ENCODE measurements at regions not wholly inside any gene's neighbourhood (a gene's known extent, or its start where the extent isn't known, plus 50 kb on each side); places are given as distances from the start of the nearest gene placed in this dataset.

DNA sequence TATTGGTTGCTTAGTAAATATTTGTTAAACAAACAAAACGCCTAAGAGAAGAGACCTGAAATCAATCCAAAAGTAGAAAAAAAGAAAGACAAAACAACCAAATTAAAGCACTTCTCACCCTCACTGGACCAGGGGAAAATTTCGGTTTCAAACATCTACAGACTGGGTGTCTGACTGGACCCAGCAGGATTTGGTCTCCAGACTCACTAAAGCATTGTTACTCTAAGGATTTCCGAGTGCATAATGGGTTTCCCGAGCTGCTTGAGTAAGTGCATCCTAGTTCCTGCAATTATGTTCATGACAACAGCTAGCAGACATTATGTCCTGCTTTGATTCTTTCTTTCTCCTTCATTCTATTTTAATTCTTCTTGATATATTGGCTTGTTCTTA, 51.8 kb upstream of the FAM3C start:
- in situ Hi-C loops (cut with MboI; ENCODE audit: low pct_ligation_motif_present in 1 of 4, low pct_unique_long_range_greater_than_20kb in 1 of 4, low sequenced_read_pairs in 3 of 4): no loop called here
- Histone ChIP-seq H3K4me3 (no peak overlapping the region), H3K27ac (peak overlapping the region in 1 of 4 donors; percentile 22), H3K36me3 (no peaks in the 10 kb centered on the region), H3K27me3 (no peaks in the 10 kb centered on the region), H3K4me1 (peaks cover 0 to 14% (median 0%) of the 10 kb centered on the region in 4 donors), H3K9me3 (no peaks in the 10 kb centered on the region)
- WGBS, 2 donors (ENCODE audit: low coverage in 1 of 2): 49 to 55% methylated on average over 4 of the region's 4 CpGs
- DNase-seq: no peak
- TF ChIP-seq, protein P1, sequence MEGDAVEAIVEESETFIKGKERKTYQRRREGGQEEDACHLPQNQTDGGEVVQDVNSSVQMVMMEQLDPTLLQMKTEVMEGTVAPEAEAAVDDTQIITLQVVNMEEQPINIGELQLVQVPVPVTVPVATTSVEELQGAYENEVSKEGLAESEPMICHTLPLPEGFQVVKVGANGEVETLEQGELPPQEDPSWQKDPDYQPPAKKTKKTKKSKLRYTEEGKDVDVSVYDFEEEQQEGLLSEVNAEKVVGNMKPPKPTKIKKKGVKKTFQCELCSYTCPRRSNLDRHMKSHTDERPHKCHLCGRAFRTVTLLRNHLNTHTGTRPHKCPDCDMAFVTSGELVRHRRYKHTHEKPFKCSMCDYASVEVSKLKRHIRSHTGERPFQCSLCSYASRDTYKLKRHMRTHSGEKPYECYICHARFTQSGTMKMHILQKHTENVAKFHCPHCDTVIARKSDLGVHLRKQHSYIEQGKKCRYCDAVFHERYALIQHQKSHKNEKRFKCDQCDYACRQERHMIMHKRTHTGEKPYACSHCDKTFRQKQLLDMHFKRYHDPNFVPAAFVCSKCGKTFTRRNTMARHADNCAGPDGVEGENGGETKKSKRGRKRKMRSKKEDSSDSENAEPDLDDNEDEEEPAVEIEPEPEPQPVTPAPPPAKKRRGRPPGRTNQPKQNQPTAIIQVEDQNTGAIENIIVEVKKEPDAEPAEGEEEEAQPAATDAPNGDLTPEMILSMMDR (IDR thresholded peaks at IDR 0.05): no peak
- TF ChIP-seq EP300 (IDR thresholded peaks at IDR 0.05; ENCODE audit: low read depth) (no peak), POLR2A (IDR thresholded peaks at IDR 0.05) (no peak), POLR2AphosphoS5 (IDR thresholded peaks at IDR 0.05) (no peak)
- intact Hi-C loops (cut with DNase I; ENCODE audit: low total_unique reads): no loop called here

DNA sequence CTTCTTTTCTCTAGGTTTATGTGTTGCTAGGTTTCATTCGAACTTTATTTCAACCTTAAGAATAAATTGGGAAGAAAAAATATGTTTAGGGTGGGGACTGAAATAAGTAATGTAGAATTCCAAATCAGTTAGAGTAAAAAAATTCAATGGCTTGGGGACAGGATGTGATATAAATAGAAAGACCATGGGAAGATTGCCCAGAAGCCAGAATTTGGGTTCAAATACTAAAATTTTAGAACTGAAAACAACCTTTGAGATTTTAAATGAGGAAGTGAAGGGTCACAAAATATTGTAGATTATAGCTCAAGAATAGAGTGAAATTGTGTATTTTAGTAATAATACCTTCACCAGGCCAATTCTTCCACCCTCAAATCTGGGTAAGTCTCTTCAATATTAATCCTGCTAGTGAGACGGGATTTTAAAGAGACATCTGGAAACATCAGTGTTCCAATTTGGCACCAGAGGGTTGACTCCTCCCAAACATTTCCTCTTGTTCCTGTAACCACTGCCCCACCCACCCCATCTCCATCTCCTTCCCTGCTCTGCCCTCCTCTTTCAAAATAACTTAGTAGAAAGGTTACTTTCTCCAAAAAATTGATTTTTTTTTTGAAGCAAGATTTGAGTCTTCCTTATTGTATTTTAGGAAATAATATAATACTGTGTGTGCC, 51.3 kb upstream of the FAM3C start:
- Histone ChIP-seq H3K27ac (no peak overlapping the region), H3K36me3 (no peaks in the 10 kb centered on the region), H3K4me3 (no peak overlapping the region), H3K9me3 (no peaks in the 10 kb centered on the region), H3K27me3 (no peaks in the 10 kb centered on the region), H3K4me1 (peaks cover 0 to 14% (median 0%) of the 10 kb centered on the region in 4 donors)
- in situ Hi-C loops (cut with MboI; ENCODE audit: low pct_ligation_motif_present in 1 of 4, low pct_unique_long_range_greater_than_20kb in 1 of 4, low sequenced_read_pairs in 3 of 4) (no loop called here), intact Hi-C loops (cut with DNase I; ENCODE audit: low total_unique reads) (no loop called here)
- WGBS, 2 donors (ENCODE audit: low coverage in 1 of 2): 59% methylated on average over 2 of the region's 2 CpGs
- DNase-seq: no peak
- no peak for TF ChIP-seq POLR2A (IDR thresholded peaks at IDR 0.05)
- TF ChIP-seq, protein P1 (IDR thresholded peaks at IDR 0.05): no peak
- no peak for TF ChIP-seq POLR2AphosphoS5 (IDR thresholded peaks at IDR 0.05)
- no peak for TF ChIP-seq EP300 (IDR thresholded peaks at IDR 0.05; ENCODE audit: low read depth)

DNA sequence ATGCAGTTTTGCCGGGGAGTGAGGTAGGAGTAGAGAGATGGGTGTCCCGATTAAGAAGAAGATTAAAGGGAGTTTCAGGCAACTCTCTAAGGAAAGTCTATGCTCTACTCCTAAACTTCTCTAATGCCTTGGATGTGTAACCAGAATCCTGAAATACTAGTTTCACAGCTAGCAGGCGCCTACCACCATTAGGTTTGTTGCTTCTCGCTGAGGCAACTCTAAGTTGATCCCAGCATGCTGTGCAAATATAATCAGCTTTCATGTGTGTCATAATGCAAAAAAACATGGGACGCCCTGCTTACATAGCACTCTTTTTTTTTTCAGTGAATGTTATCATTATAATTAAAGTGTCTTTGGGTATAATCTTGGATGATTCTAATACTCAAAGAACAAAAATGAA, 50.4 kb upstream of the FAM3C start:
- H3K36me3 ChIP-seq: no peaks in the 10 kb centered on the region
- no peaks in the 10 kb centered on the region for H3K9me3 ChIP-seq
- no peaks in the 10 kb centered on the region for H3K27me3 ChIP-seq
- H3K27ac ChIP-seq: no peak overlapping the region
- WGBS, 2 donors (ENCODE audit: low coverage in 1 of 2): 60 to 67% methylated on average over 4 to 5 of the region's 5 CpGs
- intact Hi-C loops (cut with DNase I; ENCODE audit: low total_unique reads): no loop called here
- TF ChIP-seq EP300 (IDR thresholded peaks at IDR 0.05; ENCODE audit: low read depth): no peak
- no peak for TF ChIP-seq POLR2A (IDR thresholded peaks at IDR 0.05)
- TF ChIP-seq POLR2AphosphoS5 (IDR thresholded peaks at IDR 0.05): no peak
- TF ChIP-seq, protein P1 (IDR thresholded peaks at IDR 0.05): no peak
- no peak for DNase-seq
- in situ Hi-C loops (cut with MboI; ENCODE audit: low pct_ligation_motif_present in 1 of 4, low pct_unique_long_range_greater_than_20kb in 1 of 4, low sequenced_read_pairs in 3 of 4): no loop called here
- no peak overlapping the region for H3K4me3 ChIP-seq
- peaks cover 0 to 17% (median 0%) of the 10 kb centered on the region in 4 donors for H3K4me1 ChIP-seq

Small RNAs in the stretch of these regions (small RNA-seq; reads per million reads assigned to genes)
- gene RN7SKP277: 0 reads per million in 4 donors

Data from transverse colon (tissue), 4 donors.